Hepatic stellate cell (primary cell): ENCODE measurements at regions not wholly inside any gene's neighbourhood (a gene's known extent, or its start where the extent isn't known, plus 50 kb on each side); places are given as distances from the start of the nearest gene placed in this dataset.
"Not testable (repeated sequence)": the region's sequence is repeated elsewhere in the genome, so short reads cannot be mapped to it uniquely, and the experiment has no call there.

Source experiments
- DNase-seq: peaks from one replicate; pipeline ENCODE4 v3.0.0; 2011; ENCODE audit warnings: low spot score

DNA sequence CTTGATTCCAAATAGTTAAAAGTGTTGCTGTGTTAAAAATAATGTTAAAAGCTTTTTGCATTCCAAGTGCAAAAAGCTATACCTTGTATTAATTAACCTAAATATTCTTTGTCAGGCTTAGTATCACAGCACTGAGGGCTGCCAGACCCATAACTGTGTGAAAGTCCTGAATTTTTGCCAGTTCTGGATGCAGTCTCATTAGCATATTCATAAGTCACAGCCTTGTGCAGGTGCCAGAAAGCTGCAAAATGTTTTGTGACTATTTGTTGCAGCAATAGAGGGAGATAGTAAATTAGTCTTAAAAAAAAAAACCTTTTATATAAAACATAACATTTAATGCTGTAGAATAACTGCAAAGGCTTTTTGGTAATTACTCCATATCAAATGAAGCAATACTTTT, 56.6 kb downstream of the SLITRK1 start:
- no peak for DNase-seq

DNA sequence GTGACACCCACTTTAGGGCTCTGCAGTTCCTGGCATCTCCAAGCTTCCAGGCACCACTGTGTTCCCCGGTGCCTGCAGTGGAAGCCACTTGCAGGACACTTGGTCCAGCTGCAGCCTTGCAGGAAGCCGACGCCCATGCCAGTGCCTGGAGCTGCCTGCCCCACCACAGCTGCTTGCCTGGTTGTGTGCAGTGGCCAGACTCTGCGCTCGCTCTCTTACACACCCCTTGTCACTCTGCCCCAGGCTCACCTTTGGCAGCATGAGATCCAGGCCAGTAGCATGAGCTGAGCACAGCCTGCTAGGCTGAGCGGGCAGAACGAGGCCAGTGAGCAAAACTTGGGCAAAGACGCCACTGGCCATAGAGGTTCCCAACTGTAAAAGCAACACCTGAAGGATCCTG, 57.7 kb downstream of the SLITRK1 start:
- DNase-seq, result no peak

GRCh38 chr13:83824120-83824519, 58.2 kb downstream of the SLITRK1 start:
- no peak for DNase-seq

DNA sequence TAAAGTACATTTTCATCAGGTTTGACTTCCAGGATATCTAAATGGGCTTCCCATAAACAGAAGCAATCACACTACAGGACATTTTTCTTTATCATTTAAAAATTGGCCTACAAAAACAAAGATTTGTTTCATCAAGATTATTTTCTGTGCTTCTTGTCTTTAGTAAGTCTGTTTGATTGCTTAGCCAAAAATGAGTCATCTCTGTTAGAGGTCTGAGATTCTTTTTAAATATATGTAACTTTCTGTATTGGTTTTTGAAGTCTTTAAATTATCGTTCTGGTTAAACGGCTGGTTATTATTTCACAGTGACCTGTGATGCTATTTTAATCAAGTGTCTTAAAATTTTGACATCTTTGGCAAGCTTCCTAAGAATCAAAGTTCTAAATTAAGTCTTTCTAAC, 62.7 kb downstream of the SLITRK1 start:
- no peak for DNase-seq

DNA sequence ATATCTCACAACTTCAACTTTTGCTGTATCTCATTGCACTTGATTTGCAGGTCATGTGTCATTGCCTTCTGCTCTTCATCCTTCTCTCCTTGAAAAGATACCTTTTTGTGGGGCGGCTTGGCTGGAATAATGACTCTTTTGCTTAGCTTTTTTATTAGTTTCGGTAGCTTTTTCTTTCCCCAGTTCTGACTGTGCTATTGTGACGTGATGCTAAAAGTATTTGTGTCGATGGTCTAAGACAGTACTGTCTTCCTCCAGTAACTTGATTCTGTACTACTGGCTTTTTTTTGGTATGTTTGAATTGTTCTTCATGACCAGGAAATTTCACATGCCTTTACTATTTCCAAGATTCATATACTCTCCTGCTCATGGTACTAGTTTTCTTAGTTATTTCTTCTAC, 63.1 kb downstream of the SLITRK1 start:
- DNase-seq, result no peak

DNA sequence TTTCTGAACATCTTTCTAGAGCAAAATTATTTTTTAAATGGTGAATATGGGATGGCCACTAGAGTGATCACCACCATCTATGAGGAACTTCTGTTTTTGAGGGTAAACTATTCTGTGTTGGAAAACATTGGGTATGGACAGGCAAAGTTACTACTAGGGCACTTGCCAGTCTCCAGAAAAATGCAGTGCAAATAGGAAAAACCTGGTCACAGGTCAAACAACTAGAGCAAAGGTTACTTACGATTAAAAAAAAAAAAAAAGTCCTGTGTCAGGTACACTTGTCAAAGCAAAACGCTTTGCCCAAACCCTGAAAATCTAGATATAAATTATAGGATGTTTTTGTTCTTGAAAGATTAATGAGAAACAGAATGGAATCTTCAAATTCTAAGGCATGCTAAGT, 66.2 kb downstream of the SLITRK1 start:
- DNase-seq, result no peak

DNA sequence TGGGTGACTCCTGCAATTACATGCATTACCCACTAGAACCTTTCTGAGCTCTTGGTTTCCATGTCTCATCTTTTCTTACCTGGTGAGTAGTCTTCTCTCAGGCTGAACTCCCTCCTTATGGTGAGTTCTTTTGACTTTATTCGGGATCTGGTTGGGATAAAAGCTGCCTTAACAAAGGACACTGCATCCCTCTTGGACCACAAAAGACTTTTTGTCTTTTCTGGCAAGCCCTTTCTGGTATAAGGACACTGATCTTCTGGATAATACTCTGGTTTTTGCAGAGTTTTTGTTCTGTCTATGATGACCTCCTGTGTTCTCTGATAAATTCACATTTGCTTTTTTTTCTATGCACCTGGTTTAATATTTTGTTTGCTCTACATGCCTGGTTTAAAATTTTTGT, 66.7 kb downstream of the SLITRK1 start:
- DNase-seq, result no peak

- DNase-seq, result no peak
Observed at GRCh38 chr13:83810136-83810535, 72.1 kb downstream of the SLITRK1 start.

GRCh38 chr13:83804356-83804962, 77.8 kb downstream of the SLITRK1 start:
- DNase-seq, result no peak

- no peak for DNase-seq
Observed at GRCh38 chr13:83798731-83799130, 83.5 kb downstream of the SLITRK1 start.

- no peak for DNase-seq
Observed at GRCh38 chr13:83796364-83796763, 85.9 kb downstream of the SLITRK1 start.

DNA sequence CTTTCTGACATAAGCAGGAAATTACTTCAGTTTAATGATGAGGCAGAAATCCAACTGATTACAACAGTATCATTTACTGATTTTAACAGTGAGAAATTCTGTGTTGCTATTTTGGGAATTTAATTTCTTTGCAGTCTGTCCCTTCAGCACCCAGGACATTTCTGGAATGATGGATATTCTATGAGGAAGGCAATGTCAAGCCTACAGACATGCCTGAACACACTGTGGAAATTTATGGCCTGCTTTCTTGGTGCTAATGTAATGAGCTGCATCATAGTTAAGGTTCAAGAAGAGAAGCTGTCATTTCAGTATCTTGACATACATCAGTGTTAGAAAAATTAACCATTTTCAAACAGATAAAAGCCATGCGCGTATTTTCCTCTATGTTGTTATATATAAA, 87.7 kb downstream of the SLITRK1 start:
- no peak for DNase-seq

DNA sequence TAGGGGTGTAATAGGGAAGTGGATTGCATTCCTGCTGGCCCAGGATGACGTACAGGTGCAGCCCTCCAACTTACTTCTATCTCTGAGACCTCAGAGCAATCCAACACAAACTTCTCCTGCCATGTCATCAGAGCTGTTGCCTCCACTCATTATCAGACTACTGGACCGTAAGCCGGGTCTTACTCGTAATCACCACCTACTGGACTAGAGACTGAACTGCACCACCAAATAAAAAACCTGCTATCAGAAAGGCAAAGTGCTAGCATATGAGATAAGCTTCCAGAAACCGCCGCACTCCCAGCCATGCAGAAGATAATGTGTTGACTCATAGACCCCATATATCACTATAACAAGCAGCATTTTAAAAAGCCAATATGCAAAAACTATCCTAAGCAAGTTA, 102.0 kb downstream of the SLITRK1 start:
- no peak for DNase-seq

- DNase-seq, result no peak
Observed at GRCh38 chr13:83773961-83774360, 108.3 kb downstream of the SLITRK1 start.

- DNase-seq, result no peak
Observed at GRCh38 chr13:83765796-83766195, 116.5 kb downstream of the SLITRK1 start.

DNA sequence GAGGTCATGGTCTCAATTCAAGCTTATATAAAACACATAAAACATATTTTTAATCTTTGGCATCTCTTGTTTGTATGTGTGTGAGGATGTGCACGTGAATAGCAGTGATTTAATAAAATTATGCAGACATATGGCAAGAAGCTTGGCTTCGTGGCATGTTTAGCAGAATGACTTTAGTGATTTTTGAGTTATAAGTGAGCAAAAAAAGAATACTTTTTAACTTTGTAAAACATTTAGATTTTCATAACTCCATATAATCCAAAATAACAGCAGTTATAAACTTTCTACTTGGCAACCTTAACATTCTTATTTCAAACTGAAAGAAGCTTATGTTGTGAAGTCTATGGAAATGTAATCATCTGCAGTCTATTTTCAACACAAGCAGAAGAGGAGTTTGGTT, 120.6 kb downstream of the SLITRK1 start:
- no peak for DNase-seq

DNA sequence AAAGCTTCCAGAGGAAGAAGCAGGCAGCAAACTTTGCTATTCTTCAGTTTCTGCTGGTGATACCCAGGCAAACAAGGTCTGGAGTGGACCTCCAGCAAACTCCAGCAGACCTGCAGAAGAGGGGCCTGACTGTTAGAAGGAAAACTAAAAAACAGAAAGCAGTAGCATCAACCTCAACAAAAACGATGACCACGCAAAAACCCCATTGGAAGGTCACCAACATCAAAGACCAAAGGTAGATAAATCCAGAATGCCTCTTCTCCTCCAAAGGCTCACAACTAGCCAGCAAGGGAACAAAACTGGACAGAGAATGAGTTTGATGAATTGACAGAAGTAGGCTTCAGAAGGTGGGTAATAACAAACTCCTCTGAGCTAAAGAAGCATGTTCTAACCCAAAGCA, 127.1 kb downstream of the SLITRK1 start:
- not testable (repeated sequence) for DNase-seq

DNA sequence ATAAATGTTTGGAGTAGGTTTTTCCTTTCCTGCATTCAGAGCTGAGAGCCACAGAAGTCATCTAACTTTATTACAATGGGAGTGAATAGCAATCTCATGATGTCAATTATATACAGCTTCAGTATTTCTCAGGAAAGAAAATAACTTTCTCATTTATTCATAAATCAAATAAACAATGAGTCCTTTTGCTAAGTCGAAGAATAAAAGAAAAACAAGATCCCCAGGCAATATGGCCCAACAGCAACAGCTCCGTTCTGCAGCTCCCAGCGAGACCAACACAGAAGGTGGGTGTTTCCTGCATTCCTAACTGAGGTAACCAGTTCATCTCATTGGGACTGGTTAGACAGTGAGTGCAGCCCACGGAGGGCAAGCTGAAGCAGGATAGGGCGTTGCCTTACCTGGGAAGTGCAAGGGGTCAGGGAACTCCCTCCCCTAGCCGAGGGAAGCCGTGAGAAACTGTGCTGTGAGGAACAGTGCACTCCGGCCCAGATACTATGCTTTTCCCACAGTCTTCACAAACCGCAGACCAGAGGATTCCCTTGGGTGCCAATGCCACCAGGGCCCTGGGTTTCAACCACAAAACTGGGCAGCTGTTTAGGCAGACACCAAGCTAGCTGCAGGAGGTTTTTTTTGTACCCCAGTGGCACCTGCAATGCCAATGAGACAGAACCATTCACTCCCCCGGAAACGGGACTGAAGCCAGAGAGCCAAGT, 128.2 kb downstream of the SLITRK1 start:
- no peak for DNase-seq

GRCh38 chr13:83752141-83752540, 130.1 kb downstream of the SLITRK1 start:
- no peak for DNase-seq

GRCh38 chr13:83740622-83741021, 141.7 kb downstream of the SLITRK1 start:
- no peak for DNase-seq

DNA sequence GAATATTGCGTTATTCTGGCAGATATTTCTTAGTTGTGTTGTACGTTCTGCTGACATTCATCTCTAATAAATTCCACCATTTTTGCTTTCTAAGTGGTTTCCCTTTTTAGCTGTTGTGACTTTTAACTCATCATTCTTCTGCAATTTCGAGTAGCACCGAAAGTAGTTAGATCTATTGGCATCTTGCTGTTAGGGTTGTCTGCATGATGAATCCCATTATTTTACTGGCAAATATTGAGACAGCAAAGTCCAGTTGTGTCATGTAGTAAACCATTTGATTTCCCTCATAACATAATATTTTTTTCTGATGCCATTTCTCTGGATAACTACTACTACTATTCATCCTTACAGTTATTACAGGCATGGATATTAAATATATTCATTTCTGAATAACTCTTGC, 143.9 kb downstream of the SLITRK1 start:
- DNase-seq, result no peak

GRCh38 chr13:83733293-83733692, 149.0 kb downstream of the SLITRK1 start:
- DNase-seq, result no peak

DNA sequence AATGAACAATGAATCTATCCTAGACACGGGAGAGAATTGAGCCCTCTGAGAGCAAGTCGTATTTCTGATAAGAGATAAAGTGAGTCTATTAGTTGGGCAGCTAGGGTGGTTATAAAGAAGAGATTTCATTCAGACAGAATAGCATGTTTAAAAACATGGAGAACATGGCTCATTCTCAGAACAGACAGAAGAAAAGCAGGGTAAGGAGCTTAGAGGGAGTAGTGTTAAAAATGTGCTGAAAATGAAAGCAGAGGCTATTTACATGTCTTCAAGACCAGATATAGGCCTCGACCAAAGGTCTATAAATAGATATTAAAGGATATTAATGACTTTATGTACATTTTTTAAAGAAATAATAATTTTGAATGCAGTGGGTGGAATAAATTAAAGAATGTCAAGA, 149.5 kb downstream of the SLITRK1 start:
- no peak for DNase-seq

DNA sequence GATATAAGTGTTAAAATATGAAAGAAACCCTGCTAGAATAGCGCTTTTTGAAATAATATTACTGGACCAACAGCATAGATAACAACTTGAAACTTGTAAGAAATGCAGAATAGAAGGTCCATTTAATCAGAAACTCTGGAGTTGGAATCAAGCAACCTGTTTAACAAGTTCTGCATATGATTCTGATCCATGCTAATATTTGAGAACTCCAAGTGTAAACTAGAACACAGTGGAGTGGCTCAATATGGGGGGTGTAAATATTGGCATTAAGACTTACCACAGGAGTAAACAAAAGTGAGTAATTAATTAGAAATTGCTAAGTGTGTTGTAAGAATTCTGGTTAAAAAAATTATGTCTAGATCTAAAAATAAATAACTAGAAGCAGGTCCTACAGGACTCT, 151.2 kb downstream of the SLITRK1 start:
- no peak for DNase-seq
